ENCODE measurements at regions not wholly inside any gene's neighbourhood (a gene's known extent, or its start where the extent isn't known, plus 50 kb on each side); places are given as distances from the start of the nearest gene placed in this dataset.

- TF ChIP-seq, protein P1, sequence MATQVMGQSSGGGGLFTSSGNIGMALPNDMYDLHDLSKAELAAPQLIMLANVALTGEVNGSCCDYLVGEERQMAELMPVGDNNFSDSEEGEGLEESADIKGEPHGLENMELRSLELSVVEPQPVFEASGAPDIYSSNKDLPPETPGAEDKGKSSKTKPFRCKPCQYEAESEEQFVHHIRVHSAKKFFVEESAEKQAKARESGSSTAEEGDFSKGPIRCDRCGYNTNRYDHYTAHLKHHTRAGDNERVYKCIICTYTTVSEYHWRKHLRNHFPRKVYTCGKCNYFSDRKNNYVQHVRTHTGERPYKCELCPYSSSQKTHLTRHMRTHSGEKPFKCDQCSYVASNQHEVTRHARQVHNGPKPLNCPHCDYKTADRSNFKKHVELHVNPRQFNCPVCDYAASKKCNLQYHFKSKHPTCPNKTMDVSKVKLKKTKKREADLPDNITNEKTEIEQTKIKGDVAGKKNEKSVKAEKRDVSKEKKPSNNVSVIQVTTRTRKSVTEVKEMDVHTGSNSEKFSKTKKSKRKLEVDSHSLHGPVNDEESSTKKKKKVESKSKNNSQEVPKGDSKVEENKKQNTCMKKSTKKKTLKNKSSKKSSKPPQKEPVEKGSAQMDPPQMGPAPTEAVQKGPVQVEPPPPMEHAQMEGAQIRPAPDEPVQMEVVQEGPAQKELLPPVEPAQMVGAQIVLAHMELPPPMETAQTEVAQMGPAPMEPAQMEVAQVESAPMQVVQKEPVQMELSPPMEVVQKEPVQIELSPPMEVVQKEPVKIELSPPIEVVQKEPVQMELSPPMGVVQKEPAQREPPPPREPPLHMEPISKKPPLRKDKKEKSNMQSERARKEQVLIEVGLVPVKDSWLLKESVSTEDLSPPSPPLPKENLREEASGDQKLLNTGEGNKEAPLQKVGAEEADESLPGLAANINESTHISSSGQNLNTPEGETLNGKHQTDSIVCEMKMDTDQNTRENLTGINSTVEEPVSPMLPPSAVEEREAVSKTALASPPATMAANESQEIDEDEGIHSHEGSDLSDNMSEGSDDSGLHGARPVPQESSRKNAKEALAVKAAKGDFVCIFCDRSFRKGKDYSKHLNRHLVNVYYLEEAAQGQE (IDR thresholded peaks at IDR 0.05; ENCODE audit: low read depth), result no peak
- TF ChIP-seq SP1 (IDR thresholded peaks at IDR 0.05; ENCODE audit: low read depth), result no peak
Observed at GRCh38 chr5:1743769-1744085, 55.9 kb downstream of the MRPL36 start (continued).

- POLR2A ChIA-PET, result no interaction called here
- TF ChIP-seq CTCF (IDR thresholded peaks at IDR 0.05 in 2 of 3, conservative IDR thresholded peaks at IDR 0.05 in 1 of 3; ENCODE audit: borderline replicate concordance in 1 of 3, insufficient read depth in 1 of 3, low read depth in 2 of 3, low read length in 2 of 3) (no peak), EZH2 (IDR thresholded peaks at IDR 0.05) (no peak), ZBTB33 (IDR thresholded peaks at IDR 0.05; ENCODE audit: extremely low read depth, insufficient replicate concordance, low read length) (no peak), TCF7L2 (IDR thresholded peaks at IDR 0.05; ENCODE audit: borderline replicate concordance, extremely low read depth, insufficient read depth, insufficient read length) (no peak), ZFX (IDR thresholded peaks at IDR 0.05) (no peak), EZH2phosphoT487 (IDR thresholded peaks at IDR 0.05; ENCODE audit: borderline replicate concordance) (no peak), POLR2AphosphoS5 (IDR thresholded peaks at IDR 0.05; ENCODE audit: low read depth, low read length) (no peak), CEBPB (IDR thresholded peaks at IDR 0.05; ENCODE audit: low read depth) (no peak)
- TF ChIP-seq, protein P2, sequence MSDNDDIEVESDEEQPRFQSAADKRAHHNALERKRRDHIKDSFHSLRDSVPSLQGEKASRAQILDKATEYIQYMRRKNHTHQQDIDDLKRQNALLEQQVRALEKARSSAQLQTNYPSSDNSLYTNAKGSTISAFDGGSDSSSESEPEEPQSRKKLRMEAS (IDR thresholded peaks at IDR 0.05), result no peak
- TF ChIP-seq, protein P1 (IDR thresholded peaks at IDR 0.05; ENCODE audit: low read depth), result no peak
Observed at GRCh38 chr5:1743061-1743768, 56.4 kb downstream of the MRPL36 start.

More at GRCh38 chr5:1743061-1743768, 56.4 kb downstream of the MRPL36 start:
- Histone ChIP-seq H3K9ac (ENCODE audit: low read length) (no peak overlapping the region), H3K79me2 (ENCODE audit: insufficient read depth, low read length) (no peaks in the 10 kb centered on the region), H3K4me3 (replicated peaks in 1 of 2; ENCODE audit: low read depth in 1 of 2, low read length in 2 of 2) (no peak overlapping the region), H3K36me3 (ENCODE audit: control insufficient read depth in 1 of 2, insufficient read depth in 2 of 2, low read length in 2 of 2) (no peaks in the 10 kb centered on the region), H3K27me3 (ENCODE audit: insufficient read depth, low read length) (no peaks in the 10 kb centered on the region), H3K9me2 (ENCODE audit: insufficient read depth) (no peaks in the 10 kb centered on the region), H3K9me3 (ENCODE audit: control insufficient read depth in 1 of 2, insufficient read depth in 1 of 2, low read depth in 1 of 2, low read length in 2 of 2) (peaks cover 0 to 5% of the 10 kb centered on the region in 2 experiments; a peak in 1 of 4 replicates), H3K4me1 (ENCODE audit: control insufficient read depth in 1 of 2, insufficient read depth in 2 of 2, low read length in 2 of 2) (no peaks in the 10 kb centered on the region), H3K27ac (ENCODE audit: low read depth, low read length) (no peak overlapping the region), H2AFZ (ENCODE audit: low read depth, low read length, poor library complexity, severe bottlenecking) (no peak overlapping the region), H3K4me2 (ENCODE audit: low read length) (no peak overlapping the region), H4K20me1 (ENCODE audit: insufficient read depth) (no peaks in the 10 kb centered on the region)
- intact Hi-C loops (cut with micrococcal nuclease), result no loop called here
- CTCF ChIA-PET, result no interaction called here
- RAD21 ChIA-PET (ENCODE audit: low non-redundant PET in 1 of 2, low total read pairs in 2 of 2, uncharacterized antibody in 2 of 2, unreplicated experiment in 2 of 2), result no interaction called here
- DNase-seq (ENCODE audit: low read depth, low spot score) (no peak), ATAC-seq (no peak)
- BruUV-seq (replicated peaks), result no TSS peak
